Body of pancreas (tissue), 4 donors: ENCODE measurements at regions not wholly inside any gene's neighbourhood (a gene's known extent, or its start where the extent isn't known, plus 50 kb on each side); places are given as distances from the start of the nearest gene placed in this dataset.

Experiments used
- CTCF ChIP-seq, 7 experiments: fragments of 450-650 bp in 4 of 7; fragments of 200-600 bp in 3 of 7; sonication (generic) in 3 of 7; IDR thresholded peaks; one replicate each; pipeline ENCODE4 v1.5.1; 2016 to 2019; ENCODE audit warnings: antibody characterized with exemption in 7 of 7
- POLR2A ChIP-seq, 3 donors: fragments of 450-650 bp; IDR thresholded peaks; one replicate each; pipeline ENCODE4 v1.6.1; 2016; ENCODE audit warnings: antibody characterized with exemption in 3 of 3, mild to moderate bottlenecking in 2 of 3

- TF ChIP-seq POLR2A (IDR thresholded peaks at IDR 0.05) (no peak), CTCF (IDR thresholded peaks at IDR 0.05) (no peak)
These were observed 1165.7 kb upstream of the NCAM2 start for GRCh38 chr21:19832551-19832950.
